Left kidney (tissue), 1 donor: ENCODE measurements at regions not wholly inside any gene's neighbourhood (a gene's known extent, or its start where the extent isn't known, plus 50 kb on each side); places are given as distances from the start of the nearest gene placed in this dataset.
"Not testable (repeated sequence)": the region's sequence is repeated elsewhere in the genome, so short reads cannot be mapped to it uniquely, and the experiment has no call there.

Experiments used
- DNase-seq: peaks from one replicate; pipeline ENCODE4 v3.0.0-alpha.2; 2013

DNA sequence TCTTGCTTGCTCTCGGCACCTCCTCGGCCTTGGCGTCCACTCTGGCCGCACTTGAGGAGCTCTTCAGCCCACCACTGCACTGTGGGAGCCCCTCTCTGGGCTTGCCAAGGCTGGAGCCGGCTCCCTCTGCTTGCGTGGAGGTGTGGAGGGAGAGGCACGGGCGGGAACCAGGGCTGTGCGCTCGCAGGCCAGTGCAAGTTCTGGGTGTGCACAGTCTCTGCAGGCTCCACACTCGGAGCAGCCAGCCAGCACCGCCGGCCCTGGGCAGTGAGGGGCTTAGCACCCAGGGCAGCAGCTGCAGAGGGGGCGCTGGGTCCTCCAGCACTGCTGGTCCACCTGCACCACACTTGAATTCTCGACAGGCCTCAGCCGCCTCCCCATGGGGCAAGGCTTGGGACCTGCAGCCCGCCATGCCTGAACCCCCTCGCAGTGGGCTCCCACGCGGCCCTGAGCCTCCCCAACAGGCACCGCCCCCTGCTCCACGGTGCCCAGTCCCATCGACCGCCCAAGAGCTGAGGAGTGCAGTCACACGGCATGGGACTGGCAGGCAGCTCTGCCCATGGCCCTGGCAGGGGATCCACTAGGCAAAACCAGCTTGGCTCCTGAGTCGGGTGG is 411.2 kb upstream of the CHAC2 start:
- DNase-seq: no peak

DNA sequence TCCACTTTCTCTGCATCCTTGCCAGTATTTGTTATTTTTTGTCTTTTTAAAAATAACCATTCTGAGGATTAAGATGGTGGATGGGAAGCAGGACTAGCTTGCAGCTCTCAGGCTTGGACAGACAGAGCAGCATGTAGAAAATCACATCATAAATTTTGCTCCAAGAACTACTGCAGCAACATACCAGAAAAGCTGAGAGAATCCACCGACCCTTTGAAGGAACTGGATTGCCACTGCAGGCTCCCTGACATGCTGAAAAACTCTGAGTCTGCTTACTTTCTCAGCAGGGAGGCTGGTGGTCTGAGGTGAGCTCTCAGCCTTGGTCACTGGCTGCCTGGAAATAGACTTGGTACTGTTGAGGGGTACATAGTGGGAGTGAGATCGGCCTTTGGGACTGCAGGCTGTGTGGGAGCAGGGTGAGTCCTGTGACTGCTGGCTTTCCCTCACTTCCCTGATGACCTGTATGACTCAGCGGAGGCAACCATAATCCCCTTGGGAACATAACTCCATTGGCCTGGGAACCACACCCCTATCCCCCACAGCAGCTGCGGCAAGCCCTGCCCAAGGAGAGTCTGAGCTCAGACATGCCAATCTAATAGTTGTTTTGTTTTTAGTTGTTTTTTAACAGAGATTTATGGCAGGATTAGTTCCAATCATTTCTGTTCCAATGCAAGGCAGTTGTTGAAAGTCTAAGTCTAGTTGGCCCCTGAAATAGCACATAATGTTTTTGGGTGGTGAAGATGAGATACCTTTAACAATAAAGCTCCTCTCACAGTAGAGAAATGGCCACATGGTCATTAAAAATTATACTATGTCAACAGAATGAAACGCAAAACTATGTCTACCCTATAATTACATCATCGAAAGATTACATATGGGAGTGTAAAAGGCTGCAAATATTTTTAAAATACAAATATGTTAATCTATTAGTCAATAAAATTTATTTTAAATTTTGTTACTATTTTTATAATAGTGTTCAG is 414.2 kb upstream of the CHAC2 start:
- no peak for DNase-seq

DNA sequence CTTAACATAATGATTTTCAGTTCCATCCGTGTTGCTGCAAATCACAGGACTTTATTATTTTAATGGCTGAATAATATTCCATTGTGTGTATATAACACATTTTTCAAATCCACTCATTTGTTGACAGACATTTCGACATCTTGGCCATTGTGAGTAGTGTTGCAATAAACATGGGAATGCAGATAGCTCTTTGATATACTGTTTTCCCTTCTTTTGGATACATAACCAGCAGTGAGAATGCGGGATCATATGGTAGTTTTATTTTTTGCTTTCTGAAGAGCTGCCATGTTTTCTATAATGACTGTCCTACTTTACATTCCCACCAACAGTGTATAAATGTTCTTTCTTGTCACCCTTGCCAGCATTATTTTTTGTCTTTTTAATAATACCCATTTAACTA is 420.3 kb upstream of the CHAC2 start:
- no peak for DNase-seq

DNA sequence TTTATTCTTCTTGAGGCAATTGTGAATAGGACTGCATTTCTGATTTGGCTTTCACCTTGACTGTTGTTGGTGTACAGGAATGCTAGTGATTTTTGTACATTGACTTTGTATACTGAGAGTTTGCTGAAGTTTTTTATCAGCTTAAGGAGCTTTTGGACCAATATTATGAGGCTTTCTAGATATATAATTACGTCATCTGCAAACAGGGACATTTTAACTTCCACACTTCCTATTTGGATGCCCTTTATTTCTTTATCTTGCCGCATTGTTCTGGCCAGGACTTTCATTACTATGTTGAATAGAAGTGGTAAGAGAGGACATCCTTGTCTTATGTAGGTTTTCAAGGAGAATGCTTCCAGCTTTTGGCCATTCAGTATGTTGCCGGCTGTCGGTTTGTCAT is 425.4 kb upstream of the CHAC2 start:
- no peak for DNase-seq

DNA sequence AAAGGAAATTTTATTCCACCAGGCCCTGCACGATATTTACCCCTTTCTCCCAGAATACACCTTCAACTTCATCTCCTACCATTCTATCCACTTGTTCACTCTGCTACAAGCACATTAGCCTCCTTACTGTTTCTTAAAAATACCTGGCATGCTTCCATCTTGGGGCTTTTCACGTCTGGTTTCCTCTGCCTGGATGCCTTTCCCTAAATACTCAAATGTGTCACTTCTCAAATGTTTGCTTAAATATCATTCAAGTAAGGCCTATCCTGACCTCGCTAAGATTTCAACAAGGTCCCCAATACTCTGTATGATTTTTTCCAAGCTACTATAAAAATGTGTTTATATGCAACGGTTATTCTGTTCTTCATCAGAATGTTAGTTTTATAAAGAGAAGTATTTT is 433.0 kb upstream of the CHAC2 start:
- no peak for DNase-seq

DNA sequence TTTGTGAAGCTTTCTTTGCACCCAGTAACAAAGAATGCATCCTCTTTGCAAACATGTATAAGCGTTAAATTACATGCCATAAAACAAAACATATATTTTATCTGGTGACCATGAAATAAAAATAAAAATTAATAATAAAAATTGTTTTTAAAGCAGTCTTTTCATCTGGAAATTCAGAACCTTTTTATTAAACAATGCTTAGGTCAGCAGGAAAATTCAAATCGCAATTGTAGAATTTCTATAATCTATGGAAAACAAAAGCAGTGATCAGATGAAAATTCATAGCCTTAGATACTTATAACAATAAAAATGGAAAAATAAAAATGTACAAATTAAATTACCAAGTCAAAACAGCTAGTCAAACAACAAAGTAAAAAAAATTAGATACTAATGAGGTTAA is 435.9 kb upstream of the CHAC2 start:
- DNase-seq: no peak

DNA sequence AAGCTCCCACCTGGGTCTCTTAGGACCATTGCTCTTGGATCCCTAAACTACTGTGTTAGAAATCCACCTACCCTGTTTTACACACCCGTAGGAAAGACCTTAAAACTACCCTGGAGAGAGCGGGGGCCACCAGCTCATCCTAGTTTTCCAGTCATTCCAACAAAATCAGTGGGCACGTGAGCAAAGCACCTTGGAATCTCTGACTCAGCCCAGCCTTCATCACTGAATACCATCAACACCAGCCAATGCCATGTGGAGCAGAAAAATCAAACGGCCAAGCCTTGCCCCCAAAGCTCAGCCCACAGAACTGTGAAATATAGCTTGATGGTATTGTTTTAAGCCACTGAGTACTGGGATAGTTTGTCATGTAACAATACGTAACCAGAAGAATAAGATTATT is 449.7 kb upstream of the CHAC2 start:
- DNase-seq: no peak

DNA sequence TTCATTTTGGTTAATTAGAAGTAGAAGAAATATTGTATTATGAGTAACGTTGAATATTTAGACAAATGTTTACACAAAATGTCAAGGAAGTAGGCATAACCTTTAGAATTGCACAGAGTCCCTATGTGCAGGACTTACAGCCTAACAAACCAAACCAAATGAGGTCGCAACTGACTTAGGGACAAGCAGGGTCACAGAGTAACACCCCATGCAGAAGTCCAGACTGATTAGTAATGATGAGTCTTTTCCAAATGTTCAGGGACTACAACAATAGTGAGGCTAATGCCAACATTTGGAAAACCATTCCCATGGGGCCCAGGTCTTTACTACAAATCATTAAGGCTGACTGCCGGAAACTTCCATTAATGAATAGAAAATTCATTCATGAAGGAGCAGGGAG is 452.5 kb upstream of the CHAC2 start:
- DNase-seq: no peak

DNA sequence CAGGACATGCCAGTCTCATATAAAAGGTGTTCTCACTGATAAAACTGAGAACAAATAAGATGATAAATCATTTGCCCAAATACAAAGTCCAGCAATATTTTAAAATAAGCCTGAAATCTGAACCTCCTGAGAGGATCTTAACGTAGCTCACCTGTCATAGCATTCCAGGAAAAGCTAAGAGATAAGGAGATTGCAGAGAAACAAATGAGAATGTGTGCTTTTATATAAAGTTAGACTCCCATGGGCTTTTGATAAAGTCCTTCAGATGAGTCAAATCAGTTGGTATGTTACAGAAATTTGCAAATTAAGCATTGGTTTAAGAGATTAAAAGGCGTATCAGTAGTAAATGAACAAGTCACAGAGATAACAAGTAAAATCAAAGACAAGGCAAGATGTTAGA is 452.9 kb upstream of the CHAC2 start:
- DNase-seq: no peak

DNA sequence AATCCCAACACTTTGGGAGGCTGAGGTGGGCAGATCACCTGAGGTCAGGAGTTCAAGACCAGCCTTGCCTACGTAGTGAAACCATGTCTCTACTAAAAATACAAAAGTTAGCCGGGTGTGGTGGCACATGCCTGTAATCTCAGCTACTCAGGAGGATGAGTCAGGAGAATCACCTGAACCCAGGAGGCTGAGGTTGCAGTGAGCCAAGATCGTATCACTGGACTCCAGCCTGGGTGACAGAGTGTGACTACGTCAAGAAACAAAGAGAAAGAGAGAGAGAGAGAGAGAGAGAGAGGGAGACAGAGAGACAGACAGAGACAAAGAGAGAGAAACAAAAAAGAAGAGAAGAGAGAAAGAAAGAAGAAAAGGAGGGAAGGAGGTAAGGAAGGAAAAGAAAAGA is 454.0 kb upstream of the CHAC2 start:
- not testable (repeated sequence) for DNase-seq

DNA sequence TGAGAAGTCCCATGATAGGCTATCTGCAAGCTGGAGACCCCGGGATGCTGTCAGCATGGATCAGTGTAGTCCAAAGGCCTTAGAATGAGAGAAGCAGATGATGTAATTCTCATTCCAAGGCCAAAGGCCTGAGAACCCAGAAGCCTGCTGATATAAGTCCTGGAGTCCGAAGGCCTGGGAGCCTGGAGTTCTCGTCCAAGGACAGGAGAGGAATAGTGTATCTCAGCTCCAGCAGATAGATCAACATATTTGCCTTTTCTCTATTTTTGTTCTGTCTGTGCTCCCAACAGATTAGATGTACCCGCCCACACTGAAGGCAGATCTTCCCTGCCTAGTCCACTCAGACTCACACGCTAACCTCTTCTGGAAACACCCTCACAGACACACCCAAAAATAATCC is 454.9 kb upstream of the CHAC2 start:
- DNase-seq: no peak

DNA sequence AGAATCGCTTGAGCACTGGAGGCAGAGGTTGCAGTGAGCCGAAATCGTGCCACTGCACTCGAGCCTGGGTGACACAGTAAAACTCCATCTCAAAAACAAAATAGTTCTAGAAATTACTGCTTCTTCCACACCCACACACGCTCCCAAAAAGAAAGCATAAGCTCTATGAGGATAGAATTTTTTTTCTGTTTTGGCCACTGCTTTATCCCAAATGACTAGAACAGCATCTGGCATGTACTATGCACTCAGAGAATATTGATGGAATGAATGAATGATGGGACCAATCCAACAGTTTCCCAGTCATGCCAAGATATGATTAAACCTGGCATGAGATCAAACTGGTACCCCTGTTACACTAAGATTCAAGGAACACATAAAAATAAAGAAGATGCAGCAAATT is 455.4 kb upstream of the CHAC2 start:
- DNase-seq: no peak

DNA sequence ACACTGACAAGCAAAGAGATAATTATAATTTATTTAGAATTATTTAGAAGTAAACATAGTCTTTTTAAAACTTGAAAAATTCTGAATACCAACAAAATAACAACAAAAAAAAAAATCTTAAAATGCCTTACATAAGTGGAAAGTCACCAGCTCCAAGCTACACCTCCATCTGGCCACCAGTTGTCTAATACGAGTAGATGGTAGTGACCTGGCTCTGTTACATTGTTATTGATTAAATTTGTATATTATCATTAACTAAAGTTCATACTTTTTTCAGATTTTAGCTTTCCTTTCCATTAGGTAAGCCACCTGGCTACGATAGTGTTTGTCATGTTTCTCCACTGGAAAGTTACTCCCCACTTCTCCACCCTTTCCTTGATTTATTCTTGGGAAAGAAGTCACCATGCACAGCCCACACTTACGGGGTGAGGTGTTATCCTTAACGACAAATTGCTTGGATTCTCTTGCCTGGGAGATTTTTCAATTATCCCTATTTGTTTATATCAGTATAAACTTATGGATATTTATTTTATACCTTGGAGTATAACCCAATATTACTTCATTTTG is 464.5 kb upstream of the CHAC2 start:
- no peak for DNase-seq

DNA sequence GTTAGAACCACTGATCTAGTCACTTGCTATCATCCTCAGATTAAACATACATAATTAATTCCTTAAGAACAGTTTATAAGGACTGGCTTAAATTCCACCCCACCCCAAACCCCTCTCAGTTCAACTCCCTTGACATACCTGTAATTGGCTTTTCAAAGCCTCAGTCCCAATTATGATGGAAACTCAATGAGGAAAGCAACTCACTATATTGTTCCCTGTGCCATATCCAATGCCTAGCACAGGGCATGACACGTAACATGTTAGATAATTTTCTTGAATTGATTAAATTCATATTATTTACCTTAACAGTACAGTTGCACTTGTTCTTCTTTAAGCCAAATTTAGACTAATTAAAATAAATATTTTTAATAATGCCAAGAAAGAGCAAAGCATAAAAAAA is 465.1 kb upstream of the CHAC2 start:
- DNase-seq: no peak

DNA sequence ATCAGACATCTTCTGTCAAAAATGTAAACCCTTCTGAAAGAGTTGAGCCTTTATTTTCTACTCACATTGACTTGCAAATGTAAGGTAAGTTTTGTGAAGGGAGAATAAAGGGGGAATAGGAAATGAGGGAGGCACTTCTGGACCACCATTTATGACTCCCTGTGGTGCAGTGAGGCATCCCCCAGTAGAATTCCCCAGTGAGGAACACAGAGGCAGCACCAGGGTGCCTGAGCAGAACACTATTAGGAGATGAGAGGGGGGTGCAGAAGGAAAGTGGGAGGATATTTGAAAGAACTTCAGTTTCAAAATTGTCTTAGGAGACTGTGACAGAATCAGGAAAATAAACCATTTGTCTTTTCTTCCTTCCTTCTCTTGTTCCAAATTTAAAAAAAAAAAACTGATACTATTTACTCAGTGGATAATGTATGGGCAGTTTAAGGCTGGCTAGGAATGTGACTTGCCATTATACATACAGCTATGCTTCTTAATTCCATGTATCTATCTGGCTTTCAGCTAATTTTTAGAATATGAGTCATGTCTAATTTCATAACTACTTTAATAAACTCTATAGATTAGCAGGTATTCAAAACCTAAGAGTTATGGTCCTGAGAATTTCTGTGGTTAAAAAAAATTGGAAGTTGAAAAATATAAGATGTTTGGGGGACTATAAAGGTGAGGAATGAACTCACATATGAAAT is 478.1 kb upstream of the CHAC2 start:
- DNase-seq: no peak

DNA sequence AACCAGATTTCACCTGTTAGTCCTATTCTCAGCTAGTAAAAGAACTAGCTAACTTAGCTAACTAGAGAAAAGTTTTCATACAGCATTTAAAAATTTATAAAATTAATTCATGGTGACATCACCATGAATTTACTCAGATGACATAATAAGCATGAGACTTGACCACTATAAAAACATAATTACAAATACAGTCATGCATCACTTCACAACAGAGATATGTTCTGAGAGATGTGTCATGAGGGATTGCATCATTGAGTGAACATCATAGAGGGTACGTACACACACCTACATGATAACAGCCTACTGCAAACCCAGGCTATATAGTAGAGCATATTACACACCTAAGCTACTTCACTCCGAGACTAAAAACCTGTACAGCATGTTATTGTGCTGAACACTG is 481.3 kb upstream of the CHAC2 start:
- no peak for DNase-seq

DNA sequence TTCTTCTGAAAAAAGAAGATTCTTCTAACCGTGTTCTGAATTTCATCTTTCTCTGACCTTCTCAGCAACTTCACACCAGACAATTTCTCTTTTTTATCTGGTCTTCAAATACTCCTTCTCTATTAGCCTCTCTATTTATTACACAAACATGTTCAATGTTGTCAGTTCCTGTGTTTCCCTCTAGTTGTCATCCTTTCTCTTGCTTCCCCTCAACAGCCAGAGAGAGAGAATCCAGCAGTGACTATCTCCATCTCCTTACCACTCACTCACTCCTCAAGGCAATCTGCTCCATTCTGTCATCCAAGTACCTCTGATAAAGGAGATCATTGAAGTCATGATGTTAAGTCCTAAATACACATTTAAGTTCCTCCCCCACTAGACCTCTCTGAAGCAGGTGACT is 491.9 kb upstream of the CHAC2 start:
- no peak for DNase-seq

DNA sequence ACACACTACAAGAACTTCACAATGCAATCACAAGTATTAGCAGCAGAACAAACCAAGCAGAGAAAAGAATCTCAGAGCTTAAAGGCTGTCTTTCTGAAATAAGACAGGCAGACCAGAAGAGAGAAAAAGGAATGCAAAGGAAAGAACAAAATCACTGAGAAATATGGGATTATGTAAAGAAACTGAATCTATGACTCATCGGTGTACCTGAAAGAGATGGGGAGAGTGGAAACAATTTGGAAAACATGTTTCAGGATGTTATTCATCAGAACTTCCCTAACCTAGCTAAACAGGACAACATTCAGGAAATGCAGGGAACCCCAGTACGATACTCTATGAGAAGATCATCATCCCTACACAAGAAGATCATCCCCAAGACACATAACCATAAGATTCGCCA is 499.0 kb upstream of the CHAC2 start:
- DNase-seq: no peak

DNA sequence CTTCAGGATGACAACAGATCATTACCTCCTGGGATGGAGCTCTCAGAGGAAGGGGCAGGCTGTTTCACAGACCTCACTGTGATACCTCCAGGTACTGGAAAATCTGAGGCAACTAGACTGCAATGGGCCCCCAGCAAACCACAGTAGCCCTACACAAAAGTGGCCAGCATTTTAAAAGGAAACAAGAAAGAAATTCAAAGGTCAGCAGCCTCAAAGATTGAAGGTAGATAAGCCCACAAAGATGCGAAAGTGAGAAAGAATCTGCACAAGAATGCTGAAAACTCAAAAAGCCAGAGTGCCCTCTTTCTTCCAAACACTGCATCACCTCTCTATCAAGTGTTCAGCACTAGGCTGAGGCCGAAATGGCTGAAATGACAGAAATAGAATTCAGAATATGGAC is 499.5 kb upstream of the CHAC2 start:
- DNase-seq: no peak

DNA sequence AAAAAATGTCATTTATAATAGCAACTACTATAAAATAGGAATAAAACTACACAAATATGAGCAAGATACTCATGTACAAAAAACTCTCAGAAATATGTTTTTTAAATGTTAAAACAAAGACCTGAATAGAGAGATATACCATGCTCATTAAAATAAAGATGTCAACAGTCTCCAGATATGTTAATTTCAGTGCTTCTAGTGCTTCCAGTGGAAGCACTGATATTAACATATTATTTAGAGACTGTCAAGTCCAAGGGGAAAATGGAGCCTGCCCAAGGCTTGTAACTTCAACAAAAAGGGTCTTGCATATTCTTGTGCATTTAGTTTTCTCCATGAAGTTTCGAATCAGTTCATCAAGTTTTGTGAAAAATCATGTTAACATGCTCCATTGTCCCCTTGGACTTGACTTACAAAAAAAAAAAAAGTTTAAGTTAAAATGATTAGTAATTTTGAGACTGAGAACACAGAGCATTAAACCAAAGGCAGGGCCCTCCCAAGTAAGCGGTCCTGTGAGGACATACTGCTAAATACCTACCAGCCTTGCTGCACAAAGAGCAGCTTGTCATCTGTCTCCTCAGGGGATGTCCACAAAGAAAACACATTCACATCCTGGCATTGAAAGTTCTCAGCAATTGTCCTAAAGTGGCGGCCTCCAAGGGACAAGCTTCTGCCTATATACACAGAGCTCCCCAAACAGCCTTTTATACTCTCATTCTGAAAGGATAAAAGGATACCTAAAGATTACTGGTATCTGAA is 501.9 kb upstream of the CHAC2 start:
- DNase-seq: no peak

DNA sequence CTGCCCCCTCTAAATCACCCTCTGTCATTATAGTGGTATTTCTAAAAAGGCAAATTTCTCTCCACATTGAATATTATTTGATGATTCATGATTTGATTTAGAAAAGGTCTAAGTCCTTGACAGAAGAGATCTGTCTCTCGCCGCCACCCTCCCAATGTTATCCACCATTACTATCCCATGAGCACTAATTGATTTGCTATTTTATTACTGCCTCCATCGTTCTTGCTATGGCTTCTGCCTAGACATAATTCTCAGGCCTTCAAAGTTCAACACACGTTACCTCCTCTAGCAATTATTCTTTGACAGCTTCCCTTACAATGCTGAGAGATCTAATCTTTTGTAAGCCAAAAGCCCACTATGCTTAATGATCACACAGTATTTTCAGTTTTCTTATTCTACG is 507.0 kb upstream of the CHAC2 start:
- no peak for DNase-seq

DNA sequence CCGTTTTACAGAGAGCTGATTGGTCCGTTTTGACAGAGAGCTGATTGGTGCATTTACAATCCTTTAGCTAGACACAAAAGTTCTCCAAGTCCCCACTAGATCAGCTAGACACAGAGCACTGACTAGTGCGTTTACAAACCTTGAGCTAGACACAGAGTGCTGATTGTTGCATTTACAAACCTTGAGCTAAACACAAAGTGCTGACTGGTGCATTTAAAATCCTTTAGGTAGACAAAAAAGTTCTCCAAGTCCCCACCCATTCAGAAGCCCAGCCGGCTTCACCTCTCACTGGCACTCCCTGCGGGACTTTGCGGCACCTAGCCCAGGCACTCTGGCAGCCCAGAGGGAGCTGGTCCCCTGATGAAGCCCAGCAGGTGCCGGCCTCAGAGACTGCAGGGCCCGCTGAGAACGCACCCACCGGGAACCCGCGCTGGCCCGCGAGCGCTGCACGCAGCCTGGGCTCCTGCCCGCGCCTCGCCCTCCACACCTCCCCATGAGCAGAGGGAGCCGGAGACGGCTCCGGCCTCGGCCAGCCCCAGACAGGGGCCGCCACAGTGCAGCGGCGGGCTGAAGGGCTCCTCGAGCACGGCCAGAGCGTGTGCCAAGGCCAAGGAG is 508.1 kb upstream of the CHAC2 start:
- DNase-seq: no peak
